HEK293 (cell line): ENCODE measurements at regions not wholly inside any gene's neighbourhood (a gene's known extent, or its start where the extent isn't known, plus 50 kb on each side); places are given as distances from the start of the nearest gene placed in this dataset.

Experiments
- CTCF ChIA-PET: fragments of 350-600 bp; formaldehyde crosslinking; extraction: SDS; loops from one replicate; lab custom pipeline; 2021; ENCODE audit warnings: antibody characterized with exemption; lab: Yijun Ruan, JAX
- POLR2A ChIA-PET: fragments of 300-600 bp; formaldehyde crosslinking; extraction: SDS; loops from one replicate; lab custom pipeline; 2020; ENCODE audit warnings: antibody characterized with exemption, inconsistent platforms; lab: Yijun Ruan, JAX
- H3K27ac ChIP-seq: fragments of 200-500 bp; sonication (Bioruptor generic); 2 replicates; pipeline ENCODE4 v1.5.1; 2014; ENCODE audit warnings: low read depth, low read length, control low read depth, inconsistent platforms; ENCODE audit errors: extremely low read depth
- H3K36me3 ChIP-seq, 2 experiments: fragments of 200-500 bp in 1 of 2; sonication (Bioruptor generic) in 1 of 2; 1 replicate in 1 of 2; 2 replicates in 1 of 2; pipeline ENCODE4 v1.5.1; 2014 to 2017; ENCODE audit warnings: inconsistent platforms in 2 of 2, low read length in 2 of 2; ENCODE audit not compliant: control insufficient read depth in 2 of 2, insufficient read depth in 1 of 2
- H3K4me1 ChIP-seq: fragments of 200-500 bp; sonication (Bioruptor generic); 2 replicates; pipeline ENCODE4 v1.5.1; 2014; ENCODE audit warnings: mild to moderate bottlenecking, low read length, inconsistent platforms; ENCODE audit not compliant: control insufficient read depth, insufficient read depth
- H3K4me3 ChIP-seq: 2 replicates; pipeline ENCODE4 v1.5.1; 2011; ENCODE audit warnings: low read depth, mild to moderate bottlenecking, control low read depth, low read length, moderate library complexity
- H3K9me3 ChIP-seq: fragments of 200-500 bp; sonication (Bioruptor generic); 2 replicates; pipeline ENCODE4 v1.5.1; 2014; ENCODE audit warnings: low read depth, low read length, inconsistent platforms; ENCODE audit not compliant: control insufficient read depth, insufficient read depth
- BCL11B ChIP-seq: fragments of 450-650 bp; formaldehyde crosslinking; IDR thresholded peaks from 2 replicates; pipeline ENCODE4 v1.5.1; 2016; ENCODE audit warnings: low read depth, missing biosample characterization, missing genetic modification characterization
- KLF8 ChIP-seq: fragments of 450-650 bp; formaldehyde crosslinking; IDR thresholded peaks from 2 replicates; pipeline ENCODE4 v1.5.1; 2016; ENCODE audit warnings: missing biosample characterization, missing genetic modification characterization
- RBAK ChIP-seq: fragments of 450-650 bp; formaldehyde crosslinking; IDR thresholded peaks from 2 replicates; pipeline ENCODE4 v1.5.1; 2016; ENCODE audit warnings: missing biosample characterization, missing genetic modification characterization
- REST ChIP-seq: fragments of 450-650 bp; formaldehyde crosslinking; IDR thresholded peaks from 2 replicates; pipeline ENCODE4 v1.5.1; 2016; ENCODE audit warnings: missing biosample characterization, missing genetic modification characterization
- ZBTB26 ChIP-seq: fragments of 450-650 bp; formaldehyde crosslinking; optimal IDR thresholded peaks from 2 replicates; pipeline ENCODE3; 2016; ENCODE audit warnings: missing biosample characterization, mild to moderate bottlenecking, missing genetic modification characterization
- ZNF10 ChIP-seq: fragments of 450-650 bp; formaldehyde crosslinking; IDR thresholded peaks from 2 replicates; pipeline ENCODE4 v1.5.1; 2017; ENCODE audit warnings: missing biosample characterization, missing genetic modification characterization
- ZNF140 ChIP-seq: fragments of 450-650 bp; formaldehyde crosslinking; IDR thresholded peaks from 2 replicates; pipeline ENCODE4 v1.5.1; 2016; ENCODE audit warnings: missing biosample characterization, missing genetic modification characterization
- ZNF146 ChIP-seq: fragments of 450-650 bp; formaldehyde crosslinking; IDR thresholded peaks from 2 replicates; pipeline ENCODE4 v1.5.1; 2016; ENCODE audit warnings: missing biosample characterization, missing genetic modification characterization
- ZNF239 ChIP-seq: fragments of 450-650 bp; formaldehyde crosslinking; IDR thresholded peaks from 2 replicates; pipeline ENCODE4 v1.5.1; 2016; ENCODE audit warnings: missing biosample characterization, missing genetic modification characterization
- ZNF324 ChIP-seq: fragments of 450-650 bp; formaldehyde crosslinking; IDR thresholded peaks from 2 replicates; pipeline ENCODE4 v1.5.1; 2016; ENCODE audit warnings: missing biosample characterization, missing genetic modification characterization
- ZNF366 ChIP-seq: fragments of 450-650 bp; formaldehyde crosslinking; conservative IDR thresholded peaks from 2 replicates; pipeline ENCODE4 v1.5.1; 2016; ENCODE audit warnings: missing biosample characterization, missing genetic modification characterization
- ZNF530 ChIP-seq: fragments of 450-650 bp; formaldehyde crosslinking; IDR thresholded peaks from 2 replicates; pipeline ENCODE4 v1.5.1; 2016; ENCODE audit warnings: low read depth, missing biosample characterization, missing genetic modification characterization
- ZNF596 ChIP-seq: fragments of 450-650 bp; IDR thresholded peaks from 2 replicates; pipeline ENCODE4 v1.5.0; 2018; ENCODE audit warnings: missing biosample characterization, mild to moderate bottlenecking, missing genetic modification characterization, moderate library complexity
- ZNF670 ChIP-seq: fragments of 450-650 bp; formaldehyde crosslinking; IDR thresholded peaks from 2 replicates; pipeline ENCODE4 v1.5.1; 2016; ENCODE audit warnings: missing biosample characterization, missing genetic modification characterization, low read depth
- ZNF707 ChIP-seq: fragments of 450-650 bp; formaldehyde crosslinking; IDR thresholded peaks from 2 replicates; pipeline ENCODE4 v1.5.1; 2016; ENCODE audit warnings: missing biosample characterization, missing genetic modification characterization
- ZNF792 ChIP-seq: fragments of 450-650 bp; formaldehyde crosslinking; IDR thresholded peaks from 2 replicates; pipeline ENCODE4 v1.5.1; 2016; ENCODE audit warnings: missing biosample characterization, missing genetic modification characterization
- TF ChIP-seq, protein P1 (sequence below): fragments of 450-650 bp; formaldehyde crosslinking; IDR thresholded peaks from 2 replicates; pipeline ENCODE4 v1.5.1; 2016; ENCODE audit warnings: missing biosample characterization, missing genetic modification characterization, borderline replicate concordance
- TF ChIP-seq, protein P2 (sequence below): fragments of 450-650 bp; formaldehyde crosslinking; IDR thresholded peaks from 2 replicates; pipeline ENCODE4; 2016; ENCODE audit warnings: missing biosample characterization, missing genetic modification characterization
- TF ChIP-seq, protein P3 (sequence below): fragments of 450-650 bp; formaldehyde crosslinking; conservative IDR thresholded peaks from 2 replicates; pipeline ENCODE4 v1.5.1; 2016; ENCODE audit warnings: low read depth, missing biosample characterization, missing genetic modification characterization

- Histone ChIP-seq H3K36me3 (no peaks in the 10 kb centered on the region), H3K9me3 (no peaks in the 10 kb centered on the region), H3K4me1 (no peaks in the 10 kb centered on the region), H3K27ac (no peak overlapping the region), H3K4me3 (no peak overlapping the region)
- TF ChIP-seq, protein P1, sequence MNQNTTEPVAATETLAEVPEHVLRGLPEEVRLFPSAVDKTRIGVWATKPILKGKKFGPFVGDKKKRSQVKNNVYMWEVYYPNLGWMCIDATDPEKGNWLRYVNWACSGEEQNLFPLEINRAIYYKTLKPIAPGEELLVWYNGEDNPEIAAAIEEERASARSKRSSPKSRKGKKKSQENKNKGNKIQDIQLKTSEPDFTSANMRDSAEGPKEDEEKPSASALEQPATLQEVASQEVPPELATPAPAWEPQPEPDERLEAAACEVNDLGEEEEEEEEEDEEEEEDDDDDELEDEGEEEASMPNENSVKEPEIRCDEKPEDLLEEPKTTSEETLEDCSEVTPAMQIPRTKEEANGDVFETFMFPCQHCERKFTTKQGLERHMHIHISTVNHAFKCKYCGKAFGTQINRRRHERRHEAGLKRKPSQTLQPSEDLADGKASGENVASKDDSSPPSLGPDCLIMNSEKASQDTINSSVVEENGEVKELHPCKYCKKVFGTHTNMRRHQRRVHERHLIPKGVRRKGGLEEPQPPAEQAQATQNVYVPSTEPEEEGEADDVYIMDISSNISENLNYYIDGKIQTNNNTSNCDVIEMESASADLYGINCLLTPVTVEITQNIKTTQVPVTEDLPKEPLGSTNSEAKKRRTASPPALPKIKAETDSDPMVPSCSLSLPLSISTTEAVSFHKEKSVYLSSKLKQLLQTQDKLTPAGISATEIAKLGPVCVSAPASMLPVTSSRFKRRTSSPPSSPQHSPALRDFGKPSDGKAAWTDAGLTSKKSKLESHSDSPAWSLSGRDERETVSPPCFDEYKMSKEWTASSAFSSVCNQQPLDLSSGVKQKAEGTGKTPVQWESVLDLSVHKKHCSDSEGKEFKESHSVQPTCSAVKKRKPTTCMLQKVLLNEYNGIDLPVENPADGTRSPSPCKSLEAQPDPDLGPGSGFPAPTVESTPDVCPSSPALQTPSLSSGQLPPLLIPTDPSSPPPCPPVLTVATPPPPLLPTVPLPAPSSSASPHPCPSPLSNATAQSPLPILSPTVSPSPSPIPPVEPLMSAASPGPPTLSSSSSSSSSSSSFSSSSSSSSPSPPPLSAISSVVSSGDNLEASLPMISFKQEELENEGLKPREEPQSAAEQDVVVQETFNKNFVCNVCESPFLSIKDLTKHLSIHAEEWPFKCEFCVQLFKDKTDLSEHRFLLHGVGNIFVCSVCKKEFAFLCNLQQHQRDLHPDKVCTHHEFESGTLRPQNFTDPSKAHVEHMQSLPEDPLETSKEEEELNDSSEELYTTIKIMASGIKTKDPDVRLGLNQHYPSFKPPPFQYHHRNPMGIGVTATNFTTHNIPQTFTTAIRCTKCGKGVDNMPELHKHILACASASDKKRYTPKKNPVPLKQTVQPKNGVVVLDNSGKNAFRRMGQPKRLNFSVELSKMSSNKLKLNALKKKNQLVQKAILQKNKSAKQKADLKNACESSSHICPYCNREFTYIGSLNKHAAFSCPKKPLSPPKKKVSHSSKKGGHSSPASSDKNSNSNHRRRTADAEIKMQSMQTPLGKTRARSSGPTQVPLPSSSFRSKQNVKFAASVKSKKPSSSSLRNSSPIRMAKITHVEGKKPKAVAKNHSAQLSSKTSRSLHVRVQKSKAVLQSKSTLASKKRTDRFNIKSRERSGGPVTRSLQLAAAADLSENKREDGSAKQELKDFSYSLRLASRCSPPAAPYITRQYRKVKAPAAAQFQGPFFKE (tag by site-specific recombination): no peak
- TF ChIP-seq ZNF792 (tag by site-specific recombination) (no peak), ZNF596 (no peak), ZBTB26 (tag by site-specific recombination) (no peak), RBAK (no peak), ZNF239 (no peak), KLF8 (tag by site-specific recombination) (no peak), ZNF146 (no peak), ZNF707 (tag by site-specific recombination) (no peak)
- TF ChIP-seq, protein P2, sequence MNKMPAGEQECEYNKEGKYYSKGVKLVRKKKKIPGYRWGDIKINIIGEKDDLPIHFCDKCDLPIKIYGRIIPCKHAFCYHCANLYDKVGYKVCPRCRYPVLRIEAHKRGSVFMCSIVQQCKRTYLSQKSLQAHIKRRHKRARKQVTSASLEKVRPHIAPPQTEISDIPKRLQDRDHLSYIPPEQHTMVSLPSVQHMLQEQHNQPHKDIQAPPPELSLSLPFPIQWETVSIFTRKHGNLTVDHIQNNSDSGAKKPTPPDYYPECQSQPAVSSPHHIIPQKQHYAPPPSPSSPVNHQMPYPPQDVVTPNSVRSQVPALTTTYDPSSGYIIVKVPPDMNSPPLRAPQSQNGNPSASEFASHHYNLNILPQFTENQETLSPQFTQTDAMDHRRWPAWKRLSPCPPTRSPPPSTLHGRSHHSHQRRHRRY (tag by site-specific recombination): no peak
- CTCF ChIA-PET: no interaction called here
- POLR2A ChIA-PET: no interaction called here
Measured at GRCh38 chr14:89096946-89097345, 272.5 kb downstream of the TTC8 start.

GRCh38 chr14:89098254-89098653 lies 273.8 kb downstream of the TTC8 start:
- H3K27ac ChIP-seq: no peak overlapping the region
- no peaks in the 10 kb centered on the region for H3K9me3 ChIP-seq
- ChIA-PET CTCF (interaction anchor here (0.6 to 0.7 kb wide), 2 partner anchors 27 to 766 kb away, joined by 3 read pairs; no protein-coding TSS in a partner anchor), POLR2A (no interaction called here)
- no peak overlapping the region for H3K4me3 ChIP-seq
- no peaks in the 10 kb centered on the region for H3K4me1 ChIP-seq
- no peaks in the 10 kb centered on the region for H3K36me3 ChIP-seq
- TF ChIP-seq ZNF140 (tag by site-specific recombination) (no peak), REST (tag by site-specific recombination) (no peak), ZNF670 (no peak), ZNF10 (no peak), ZNF530 (tag by site-specific recombination) (no peak), ZNF324 (tag by site-specific recombination) (no peak), ZNF366 (tag by site-specific recombination) (no peak), BCL11B (tag by site-specific recombination) (no peak)
- TF ChIP-seq, protein P3, sequence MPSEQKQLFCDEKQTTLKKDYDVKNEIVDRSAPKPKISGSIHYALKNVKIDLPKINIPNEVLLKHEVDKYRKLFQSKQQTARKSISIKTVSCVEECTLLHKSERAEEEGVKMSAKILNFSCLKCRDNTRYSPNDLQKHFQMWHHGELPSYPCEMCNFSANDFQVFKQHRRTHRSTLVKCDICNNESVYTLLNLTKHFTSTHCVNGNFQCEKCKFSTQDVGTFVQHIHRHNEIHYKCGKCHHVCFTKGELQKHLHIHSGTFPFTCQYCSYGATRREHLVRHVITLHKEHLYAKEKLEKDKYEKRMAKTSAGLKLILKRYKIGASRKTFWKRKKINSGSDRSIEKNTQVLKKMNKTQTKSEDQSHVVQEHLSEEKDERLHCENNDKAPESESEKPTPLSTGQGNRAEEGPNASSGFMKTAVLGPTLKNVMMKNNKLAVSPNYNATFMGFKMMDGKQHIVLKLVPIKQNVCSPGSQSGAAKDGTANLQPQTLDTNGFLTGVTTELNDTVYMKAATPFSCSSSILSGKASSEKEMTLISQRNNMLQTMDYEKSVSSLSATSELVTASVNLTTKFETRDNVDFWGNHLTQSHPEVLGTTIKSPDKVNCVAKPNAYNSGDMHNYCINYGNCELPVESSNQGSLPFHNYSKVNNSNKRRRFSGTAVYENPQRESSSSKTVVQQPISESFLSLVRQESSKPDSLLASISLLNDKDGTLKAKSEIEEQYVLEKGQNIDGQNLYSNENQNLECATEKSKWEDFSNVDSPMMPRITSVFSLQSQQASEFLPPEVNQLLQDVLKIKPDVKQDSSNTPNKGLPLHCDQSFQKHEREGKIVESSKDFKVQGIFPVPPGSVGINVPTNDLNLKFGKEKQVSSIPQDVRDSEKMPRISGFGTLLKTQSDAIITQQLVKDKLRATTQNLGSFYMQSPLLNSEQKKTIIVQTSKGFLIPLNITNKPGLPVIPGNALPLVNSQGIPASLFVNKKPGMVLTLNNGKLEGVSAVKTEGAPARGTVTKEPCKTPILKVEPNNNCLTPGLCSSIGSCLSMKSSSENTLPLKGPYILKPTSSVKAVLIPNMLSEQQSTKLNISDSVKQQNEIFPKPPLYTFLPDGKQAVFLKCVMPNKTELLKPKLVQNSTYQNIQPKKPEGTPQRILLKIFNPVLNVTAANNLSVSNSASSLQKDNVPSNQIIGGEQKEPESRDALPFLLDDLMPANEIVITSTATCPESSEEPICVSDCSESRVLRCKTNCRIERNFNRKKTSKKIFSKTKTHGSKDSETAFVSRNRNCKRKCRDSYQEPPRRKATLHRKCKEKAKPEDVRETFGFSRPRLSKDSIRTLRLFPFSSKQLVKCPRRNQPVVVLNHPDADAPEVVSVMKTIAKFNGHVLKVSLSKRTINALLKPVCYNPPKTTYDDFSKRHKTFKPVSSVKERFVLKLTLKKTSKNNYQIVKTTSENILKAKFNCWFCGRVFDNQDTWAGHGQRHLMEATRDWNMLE (tag by site-specific recombination): no peak
